Thyroid gland (tissue), 4 donors: ENCODE measurements at regions not wholly inside any gene's neighbourhood (a gene's known extent, or its start where the extent isn't known, plus 50 kb on each side); places are given as distances from the start of the nearest gene placed in this dataset.

Source experiments
- POLR2A ChIP-seq, 2 donors: fragments of 450-650 bp; IDR thresholded peaks; one replicate each; pipeline ENCODE4 v1.6.1; 2017; ENCODE audit warnings: antibody characterized with exemption in 2 of 2, mild to moderate bottlenecking in 2 of 2, moderate library complexity in 1 of 2
- TF ChIP-seq, protein P1 (sequence below), 6 experiments: fragments of 200-600 bp in 3 of 6; fragments of 450-650 bp in 3 of 6; sonication (generic) in 3 of 6; IDR thresholded peaks; one replicate each; pipeline ENCODE4 v1.5.1; 2016 to 2019; ENCODE audit warnings: antibody characterized with exemption in 6 of 6, mild to moderate bottlenecking in 2 of 6, inconsistent platforms in 1 of 6, moderate library complexity in 1 of 6

DNA sequence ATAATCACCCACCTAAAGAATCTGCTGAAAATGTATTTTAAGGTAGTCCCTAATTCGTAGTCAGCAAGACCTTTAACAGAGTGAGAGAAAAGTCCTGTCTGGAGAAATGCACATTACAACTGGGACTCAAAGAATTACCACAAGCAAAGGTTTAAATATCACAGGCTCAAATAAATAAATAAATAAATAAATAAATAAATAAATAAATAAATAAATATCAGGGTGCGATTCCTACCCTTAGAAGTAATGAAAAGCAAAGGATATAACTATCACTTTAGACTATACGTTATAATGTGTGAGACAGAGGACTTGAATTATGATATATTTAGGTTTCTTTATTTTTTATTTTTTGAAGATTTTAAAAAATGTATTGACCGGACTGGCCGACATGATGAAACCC, 522.5 kb upstream of the ATXN7L3B start:
- TF ChIP-seq POLR2A (IDR thresholded peaks at IDR 0.05): no peak
- TF ChIP-seq, protein P1, sequence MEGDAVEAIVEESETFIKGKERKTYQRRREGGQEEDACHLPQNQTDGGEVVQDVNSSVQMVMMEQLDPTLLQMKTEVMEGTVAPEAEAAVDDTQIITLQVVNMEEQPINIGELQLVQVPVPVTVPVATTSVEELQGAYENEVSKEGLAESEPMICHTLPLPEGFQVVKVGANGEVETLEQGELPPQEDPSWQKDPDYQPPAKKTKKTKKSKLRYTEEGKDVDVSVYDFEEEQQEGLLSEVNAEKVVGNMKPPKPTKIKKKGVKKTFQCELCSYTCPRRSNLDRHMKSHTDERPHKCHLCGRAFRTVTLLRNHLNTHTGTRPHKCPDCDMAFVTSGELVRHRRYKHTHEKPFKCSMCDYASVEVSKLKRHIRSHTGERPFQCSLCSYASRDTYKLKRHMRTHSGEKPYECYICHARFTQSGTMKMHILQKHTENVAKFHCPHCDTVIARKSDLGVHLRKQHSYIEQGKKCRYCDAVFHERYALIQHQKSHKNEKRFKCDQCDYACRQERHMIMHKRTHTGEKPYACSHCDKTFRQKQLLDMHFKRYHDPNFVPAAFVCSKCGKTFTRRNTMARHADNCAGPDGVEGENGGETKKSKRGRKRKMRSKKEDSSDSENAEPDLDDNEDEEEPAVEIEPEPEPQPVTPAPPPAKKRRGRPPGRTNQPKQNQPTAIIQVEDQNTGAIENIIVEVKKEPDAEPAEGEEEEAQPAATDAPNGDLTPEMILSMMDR (IDR thresholded peaks at IDR 0.05): no peak
